22Rv1 (cell line): ENCODE measurements at regions not wholly inside any gene's neighbourhood (a gene's known extent, or its start where the extent isn't known, plus 50 kb on each side); places are given as distances from the start of the nearest gene placed in this dataset.

Experiments
- ZFX ChIP-seq: fragments of 450-650 bp; IDR thresholded peaks from 2 replicates; pipeline ENCODE4 v1.6.1; 2017; ENCODE audit warnings: antibody characterized with exemption, borderline replicate concordance
- TF ChIP-seq, protein P1 (sequence below): fragments of 450-650 bp; IDR thresholded peaks from 2 replicates; pipeline ENCODE4 v1.5.1; 2017; ENCODE audit warnings: mild to moderate bottlenecking

DNA sequence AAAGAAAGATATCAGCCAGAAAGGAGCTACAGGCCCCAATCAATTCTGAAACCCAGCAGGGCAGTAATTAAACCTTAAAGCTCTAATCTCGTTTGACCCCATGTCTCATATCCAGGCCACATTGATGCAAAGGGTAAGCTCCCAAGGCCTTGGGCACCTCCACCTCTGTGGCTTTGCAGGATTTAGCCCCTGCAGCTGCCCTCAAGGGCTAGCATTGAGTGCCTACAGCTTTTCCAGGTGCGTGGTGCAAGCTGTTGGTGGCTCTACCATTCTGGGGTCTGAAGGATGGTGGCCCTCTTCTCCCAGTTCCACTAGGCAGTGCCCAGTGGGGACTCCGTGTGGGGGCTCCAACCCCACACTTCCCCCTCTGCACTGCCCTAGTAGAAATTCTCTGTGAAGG lies 429.9 kb downstream of the NPHP4 start:
- TF ChIP-seq, protein P1, sequence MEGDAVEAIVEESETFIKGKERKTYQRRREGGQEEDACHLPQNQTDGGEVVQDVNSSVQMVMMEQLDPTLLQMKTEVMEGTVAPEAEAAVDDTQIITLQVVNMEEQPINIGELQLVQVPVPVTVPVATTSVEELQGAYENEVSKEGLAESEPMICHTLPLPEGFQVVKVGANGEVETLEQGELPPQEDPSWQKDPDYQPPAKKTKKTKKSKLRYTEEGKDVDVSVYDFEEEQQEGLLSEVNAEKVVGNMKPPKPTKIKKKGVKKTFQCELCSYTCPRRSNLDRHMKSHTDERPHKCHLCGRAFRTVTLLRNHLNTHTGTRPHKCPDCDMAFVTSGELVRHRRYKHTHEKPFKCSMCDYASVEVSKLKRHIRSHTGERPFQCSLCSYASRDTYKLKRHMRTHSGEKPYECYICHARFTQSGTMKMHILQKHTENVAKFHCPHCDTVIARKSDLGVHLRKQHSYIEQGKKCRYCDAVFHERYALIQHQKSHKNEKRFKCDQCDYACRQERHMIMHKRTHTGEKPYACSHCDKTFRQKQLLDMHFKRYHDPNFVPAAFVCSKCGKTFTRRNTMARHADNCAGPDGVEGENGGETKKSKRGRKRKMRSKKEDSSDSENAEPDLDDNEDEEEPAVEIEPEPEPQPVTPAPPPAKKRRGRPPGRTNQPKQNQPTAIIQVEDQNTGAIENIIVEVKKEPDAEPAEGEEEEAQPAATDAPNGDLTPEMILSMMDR = no peak
- no peak for TF ChIP-seq ZFX
